Stromal cell of bone marrow (primary cell): ENCODE measurements at regions not wholly inside any gene's neighbourhood (a gene's known extent, or its start where the extent isn't known, plus 50 kb on each side); places are given as distances from the start of the nearest gene placed in this dataset.
"Not testable (repeated sequence)": the region's sequence is repeated elsewhere in the genome, so short reads cannot be mapped to it uniquely, and the experiment has no call there.

Source experiments
- DNase-seq: peaks from one replicate; pipeline ENCODE4 v3.0.0-alpha.2; 2012; ENCODE audit warnings: low read depth

DNA sequence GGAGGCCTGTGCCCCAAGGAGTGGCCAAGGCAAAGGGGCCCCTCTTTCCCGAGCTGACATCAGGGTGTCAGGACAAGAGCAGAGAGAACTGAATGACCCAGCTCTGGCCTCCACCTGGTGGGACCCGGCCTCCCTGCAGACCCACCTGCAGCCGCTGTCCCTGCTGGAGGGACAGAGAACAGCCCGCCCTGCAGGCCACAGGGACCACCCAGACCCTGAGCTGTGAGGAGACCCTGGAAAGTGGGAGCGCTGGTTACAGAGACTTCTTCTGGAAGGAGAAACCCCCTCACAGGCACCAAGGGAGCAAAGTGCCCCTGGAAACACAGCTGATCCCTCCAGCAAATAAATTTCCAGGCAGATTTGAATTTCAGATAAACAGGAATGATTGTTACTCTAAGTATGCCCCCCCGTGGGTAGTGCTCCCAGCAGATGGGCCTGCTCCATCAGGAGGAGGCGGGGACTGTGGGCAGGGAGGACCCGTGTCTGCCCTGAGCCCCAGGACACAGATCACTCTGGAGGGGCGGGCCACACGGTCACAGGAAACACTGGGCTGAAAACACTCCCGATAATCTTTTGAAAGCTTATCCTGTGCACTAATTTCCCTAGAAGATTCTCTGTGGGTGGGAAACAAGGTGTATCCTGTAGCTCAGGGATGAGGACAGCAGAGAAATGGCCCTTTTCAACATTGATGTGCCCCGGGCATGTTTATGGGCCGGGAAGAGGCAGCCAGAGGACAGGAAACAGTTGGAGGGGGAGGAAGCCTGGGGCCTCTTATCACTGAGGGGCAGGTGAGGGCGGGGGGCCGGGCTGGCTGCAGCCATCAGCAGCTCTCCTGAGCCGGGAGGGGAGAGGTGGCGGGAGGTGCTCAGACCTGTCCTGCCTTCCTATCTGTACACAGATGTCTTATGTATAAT, 276.0 kb downstream of the ADGRD1 start:
- DNase-seq: no peak

DNA sequence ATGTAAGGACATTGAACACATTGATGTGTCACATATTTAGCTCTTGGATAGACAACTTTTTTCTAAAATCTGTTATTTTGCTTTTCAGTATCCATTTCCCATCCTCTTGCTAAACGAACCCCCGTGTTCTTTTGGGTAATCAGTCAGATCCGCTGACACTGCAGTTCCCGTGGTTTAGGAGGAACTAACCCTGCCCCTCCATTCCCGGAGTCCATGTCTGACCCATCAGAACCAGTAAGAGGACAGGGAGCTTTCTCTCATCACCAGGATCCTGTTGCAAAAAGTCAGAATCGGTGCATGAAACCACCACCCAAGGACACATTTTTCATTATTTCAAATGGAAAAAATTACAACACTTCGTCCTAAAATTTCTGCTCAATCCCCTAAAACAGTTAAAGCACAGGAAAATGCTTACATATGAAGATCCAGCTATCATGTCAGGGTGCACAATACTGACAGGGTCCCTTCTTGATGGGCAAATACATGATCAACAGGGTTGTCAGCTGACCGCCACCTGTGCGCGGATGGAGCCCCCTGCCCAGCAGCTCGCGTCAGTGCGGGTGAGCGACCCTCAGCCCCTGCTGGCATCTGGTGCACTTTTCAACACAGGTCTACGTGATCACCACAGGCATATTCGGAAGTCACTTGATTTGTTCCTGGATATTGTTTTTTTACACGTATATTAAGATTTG, 276.8 kb downstream of the ADGRD1 start:
- no peak for DNase-seq

DNA sequence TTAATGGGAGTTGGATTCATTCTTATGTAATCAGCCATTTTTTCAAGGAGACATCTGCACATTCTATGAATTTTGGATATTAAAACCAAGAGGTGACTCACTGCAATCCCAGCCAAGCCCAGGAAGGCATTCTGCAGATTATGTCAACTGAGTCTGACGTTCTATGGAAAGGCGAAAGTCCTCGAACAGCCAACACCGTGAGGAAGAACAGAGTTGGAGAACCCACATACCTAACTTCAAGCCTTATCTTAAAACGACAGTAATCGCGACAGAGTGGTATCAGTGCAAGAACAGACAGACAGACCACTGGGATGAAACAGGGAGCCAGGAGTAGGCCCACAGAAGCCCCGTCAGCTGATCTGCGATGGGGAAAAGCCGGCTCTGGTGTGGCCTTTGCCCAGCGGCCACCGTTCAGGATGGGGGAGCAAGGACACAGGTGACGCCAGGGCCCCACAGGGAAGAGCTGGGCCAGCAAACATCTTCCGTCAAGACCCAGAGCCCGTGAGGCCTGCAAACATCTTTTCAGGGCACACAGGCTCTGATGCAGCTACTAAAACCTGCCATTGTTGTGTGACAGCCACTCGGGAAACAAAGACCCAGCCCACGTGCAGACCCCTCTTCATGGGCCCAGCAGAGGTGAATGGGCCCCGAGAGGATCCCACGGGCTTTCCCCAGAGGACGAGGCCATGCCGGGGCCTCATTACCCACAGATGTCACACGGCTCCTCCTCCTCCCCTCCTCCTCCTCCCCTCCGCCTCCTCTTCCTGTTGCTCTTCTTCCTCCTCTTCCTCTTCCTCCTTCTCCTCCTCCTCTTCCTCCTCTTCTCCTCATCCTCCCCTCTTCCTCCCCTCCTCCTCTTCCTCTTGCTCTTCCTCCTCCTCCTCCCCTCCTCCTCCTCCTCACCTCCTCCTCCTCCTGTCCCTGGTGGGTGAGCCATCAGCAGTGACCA, 277.6 kb downstream of the ADGRD1 start:
- no peak for DNase-seq

DNA sequence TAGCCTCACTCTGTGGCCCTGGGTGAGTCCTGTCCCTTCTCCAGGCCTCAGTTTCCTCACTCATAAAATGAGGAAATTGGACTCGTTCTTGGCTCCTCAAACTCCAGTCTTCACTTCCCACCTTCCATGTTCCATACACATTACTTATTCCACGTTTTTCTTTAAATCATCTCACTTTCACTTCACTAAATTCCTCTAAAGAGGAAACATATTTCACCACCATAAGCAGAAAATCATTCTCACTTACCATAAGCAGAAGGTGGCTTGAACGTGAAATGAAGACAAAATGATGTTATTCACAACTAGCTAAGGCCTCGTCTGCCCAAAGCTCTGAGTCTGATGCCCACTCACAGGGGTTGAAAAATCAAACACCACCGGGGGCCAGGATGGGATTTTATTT, 278.3 kb downstream of the ADGRD1 start:
- DNase-seq: no peak

DNA sequence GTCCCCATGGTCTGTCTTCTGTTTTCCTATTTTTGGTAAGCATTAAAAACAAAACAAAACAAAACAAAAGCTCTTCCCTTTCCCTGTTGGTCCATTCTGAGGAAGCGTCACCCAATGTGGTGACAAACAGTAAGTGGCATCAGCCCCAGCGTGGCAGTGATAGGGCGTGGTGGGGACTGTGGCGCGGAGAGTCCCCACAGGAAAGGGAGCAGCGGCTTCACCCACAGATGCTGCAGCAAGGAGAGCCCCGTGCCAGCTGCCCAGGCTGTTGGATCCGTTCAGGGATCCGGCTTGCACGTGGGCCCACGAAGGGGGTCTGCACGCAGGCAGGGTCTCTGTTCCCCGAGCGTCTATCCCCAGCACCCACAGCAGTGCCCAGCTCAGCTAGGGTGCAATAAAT, 279.2 kb downstream of the ADGRD1 start:
- DNase-seq: not testable (repeated sequence)

DNA sequence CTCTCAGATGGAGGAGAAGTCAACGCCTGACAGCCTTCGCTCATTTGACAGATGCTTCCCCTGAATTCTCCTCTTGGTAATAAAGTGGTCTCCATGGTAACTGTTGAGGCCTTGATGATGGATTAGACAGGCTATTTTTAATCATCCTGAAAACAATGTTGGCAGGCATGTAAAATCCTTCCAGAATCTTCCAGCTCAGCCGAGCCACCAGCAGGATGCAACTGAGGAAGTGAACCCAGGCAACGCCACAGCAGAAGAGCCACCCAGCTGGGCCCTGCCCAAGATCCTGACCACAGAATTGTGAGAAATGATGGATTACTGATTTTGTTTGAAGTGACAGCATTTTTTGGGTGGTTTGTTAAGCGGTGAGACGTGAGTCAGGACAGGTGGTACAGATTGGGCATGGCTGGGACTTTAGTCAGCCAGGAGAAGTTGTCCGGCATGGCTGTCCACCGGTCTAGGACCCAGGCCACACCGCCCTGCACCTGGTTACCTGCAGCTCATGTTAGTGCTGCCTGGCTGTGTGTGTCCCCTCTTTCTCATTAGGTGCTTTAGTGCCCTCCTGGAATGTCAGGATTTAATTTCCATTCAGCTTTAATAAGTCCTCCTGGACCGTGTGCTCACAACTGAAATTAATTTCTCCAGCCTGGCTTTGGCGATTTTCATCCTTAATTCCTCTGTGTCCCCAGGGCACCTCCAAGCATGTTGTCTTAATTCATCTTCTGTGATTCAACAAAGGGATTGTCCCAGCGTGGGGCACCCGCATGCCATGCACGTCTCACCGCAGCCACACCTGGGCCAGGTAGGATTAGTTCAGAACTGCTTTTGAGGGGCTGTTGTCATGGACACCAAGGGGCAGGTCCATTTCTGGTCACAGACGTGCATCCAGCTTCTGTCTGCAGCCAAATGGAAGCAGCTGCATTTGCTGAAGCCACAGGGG, 280.4 kb downstream of the ADGRD1 start:
- not testable (repeated sequence) for DNase-seq

DNA sequence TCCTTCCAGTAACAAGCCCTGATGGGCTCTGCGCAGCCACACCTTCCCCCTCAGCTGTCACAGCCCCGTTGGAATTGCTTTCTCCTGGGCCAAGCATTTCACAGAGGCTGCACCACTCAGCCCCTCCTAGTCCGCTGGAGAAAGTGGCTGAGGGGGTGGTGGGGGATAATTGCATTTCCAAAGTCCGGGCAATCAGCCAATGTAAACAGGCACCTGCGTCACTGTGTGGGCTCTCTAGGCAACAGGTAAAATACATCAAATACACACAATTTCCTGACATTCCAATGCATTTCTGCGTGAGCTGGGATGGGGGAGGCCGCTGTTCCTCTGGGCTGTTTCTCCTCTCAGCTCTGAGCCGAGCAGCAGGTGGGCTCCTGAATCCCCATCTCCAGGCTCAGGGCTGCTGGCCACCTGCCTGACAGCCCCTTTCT, 281.1 kb downstream of the ADGRD1 start:
- DNase-seq: not testable (repeated sequence)

DNA sequence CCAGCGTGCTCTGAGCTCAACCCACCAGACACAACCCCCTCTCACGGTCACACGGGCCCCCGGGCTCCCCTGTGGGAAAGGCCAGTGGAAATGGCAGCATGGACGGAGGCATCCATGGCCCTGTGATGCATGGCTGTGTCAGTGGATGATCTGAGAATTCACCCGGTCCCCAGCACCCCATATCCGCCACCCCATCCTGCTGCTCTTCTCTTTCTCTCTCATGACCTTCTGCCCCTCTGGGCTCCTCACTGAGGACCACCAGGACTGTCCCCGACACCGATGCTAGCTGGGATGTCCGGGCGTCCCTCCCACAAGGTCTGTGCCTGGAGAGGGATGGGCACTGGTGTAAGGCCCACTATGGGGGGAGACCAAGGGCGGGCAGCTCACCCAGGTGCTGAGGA, 282.2 kb downstream of the ADGRD1 start:
- no peak for DNase-seq

DNA sequence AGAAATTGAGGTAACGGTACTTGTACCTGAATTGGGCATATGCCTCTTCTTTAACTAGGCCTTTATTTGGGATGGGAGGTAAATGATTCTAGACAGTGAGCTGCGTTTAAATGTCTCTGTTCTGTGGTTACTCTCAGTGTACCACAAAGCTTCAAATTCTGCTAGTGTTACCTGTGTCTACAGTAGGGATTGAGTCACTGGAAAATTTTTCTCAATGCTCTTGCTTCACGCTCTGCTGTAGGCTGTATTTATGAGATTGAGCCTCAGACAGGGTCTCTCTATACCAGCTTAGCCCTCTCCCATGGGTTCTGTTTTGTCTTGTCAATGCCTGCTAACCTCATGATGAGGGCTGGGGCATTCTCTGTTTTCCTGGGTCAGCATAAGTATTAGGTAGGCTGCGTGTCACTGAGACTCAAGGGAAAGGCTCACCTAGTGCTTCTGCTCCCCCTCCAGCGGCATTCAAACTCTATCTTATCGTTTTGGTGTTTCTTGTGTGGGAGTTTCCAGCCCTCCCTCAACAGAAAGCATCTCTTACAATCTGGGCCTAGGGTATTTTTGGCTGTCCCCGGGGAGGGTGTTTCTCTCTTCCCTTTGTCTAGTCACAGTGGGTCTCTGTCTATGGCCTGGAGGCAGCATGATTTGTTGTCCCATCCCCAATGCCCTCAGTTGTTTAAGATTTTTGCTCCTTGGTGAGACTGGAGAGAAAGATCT, 285.8 kb downstream of the ADGRD1 start:
- DNase-seq: no peak

DNA sequence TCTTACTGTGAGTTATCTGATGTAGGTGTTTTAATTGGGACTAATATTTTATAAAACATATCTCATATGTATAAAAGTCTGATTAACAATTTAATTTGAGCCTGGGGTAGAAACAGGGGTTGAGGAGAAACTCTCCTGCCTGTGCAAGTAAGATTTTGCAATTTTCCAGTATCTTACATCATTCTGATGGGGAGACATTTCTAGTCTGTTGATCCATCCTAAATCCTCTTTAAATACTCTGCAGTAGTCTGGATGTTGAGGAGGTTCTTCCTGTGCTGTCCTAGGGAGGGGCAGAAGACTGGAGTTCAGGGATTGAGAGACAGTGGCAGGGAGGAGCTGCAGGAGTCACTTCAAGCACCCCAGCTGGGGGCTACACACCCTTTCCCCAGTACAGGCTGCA, 287.8 kb downstream of the ADGRD1 start:
- DNase-seq: no peak

DNA sequence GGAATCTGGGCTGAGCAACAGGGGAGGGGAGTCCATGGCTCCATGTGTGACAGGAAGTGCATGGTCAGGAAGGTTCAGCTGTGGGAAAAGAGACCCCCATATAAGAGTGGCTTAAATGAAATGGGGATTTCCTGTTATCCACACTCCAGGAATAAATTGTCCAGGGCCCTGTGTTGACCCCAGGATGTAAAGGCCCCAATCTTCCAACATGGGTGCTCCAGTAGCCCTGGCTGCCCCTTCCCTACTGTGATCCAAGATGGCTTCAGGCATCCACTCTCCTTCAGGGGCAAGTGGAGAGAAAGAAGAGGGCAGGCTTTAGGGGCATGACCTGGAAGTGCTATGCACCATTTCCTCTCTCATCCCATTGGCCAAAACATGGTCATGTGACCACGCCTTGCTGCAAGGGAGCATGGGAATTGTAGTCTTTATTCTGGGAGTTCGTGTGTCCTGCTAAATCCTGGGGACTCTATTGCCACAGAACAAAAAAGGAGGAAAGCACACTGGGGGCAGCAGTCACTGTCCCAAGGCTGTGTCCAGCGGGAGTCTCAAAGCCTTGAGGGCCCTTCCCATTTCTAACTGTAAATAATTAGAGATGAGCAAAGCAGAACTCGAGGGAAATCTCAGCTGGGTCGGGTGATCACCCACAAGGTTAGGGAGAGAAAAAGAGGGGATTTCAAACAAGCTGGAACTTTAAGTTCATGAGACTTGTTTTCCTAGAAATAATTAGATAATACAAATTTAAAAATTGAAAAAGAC, 289.2 kb downstream of the ADGRD1 start:
- no peak for DNase-seq

DNA sequence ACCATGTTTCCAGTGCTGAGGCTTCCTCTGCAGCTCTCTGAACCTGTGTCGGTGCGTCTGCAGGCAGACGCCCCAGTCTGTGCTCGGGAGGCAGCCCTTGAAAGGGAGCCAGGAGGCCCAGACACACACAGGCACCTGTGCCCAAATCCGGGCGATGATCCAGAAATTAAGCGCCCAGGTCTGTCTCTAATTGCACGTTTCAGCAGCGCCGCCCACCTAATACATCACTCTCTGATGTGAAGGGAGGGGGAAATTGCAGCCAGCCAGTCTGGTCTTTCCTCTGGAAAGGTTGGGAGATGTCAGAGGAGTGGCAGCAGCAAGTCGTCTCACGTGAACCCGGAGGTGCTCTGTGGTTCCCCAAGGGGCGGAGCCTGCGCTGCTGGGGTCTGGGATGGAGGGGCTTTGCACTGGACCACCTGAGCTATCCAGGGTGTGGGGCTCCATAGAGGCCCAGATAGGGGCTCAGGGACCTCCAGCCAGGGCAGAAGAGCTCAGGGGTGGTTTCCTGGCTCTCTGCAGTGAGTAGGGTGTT, 290.5 kb downstream of the ADGRD1 start:
- not testable (repeated sequence) for DNase-seq

DNA sequence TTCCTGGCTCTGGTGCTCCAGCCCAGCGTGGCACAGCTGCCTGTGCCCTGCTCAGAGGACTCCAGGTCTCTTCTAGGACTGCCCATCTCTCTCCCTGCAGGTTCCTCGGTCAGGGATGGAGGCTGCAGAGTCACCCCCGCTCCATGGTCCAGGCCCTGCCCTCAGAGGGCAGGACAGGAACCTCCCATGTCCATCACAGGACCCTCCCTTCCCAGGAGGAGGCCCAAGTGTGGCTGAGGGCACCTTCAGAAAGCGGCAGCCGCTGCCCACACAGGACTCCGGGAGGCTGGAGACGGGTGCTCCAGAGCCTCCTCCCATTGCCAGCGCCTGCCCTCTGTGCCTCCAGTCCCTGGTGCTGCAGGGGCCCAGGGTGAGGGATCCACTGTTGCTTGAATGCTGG, 291.5 kb downstream of the ADGRD1 start:
- DNase-seq: not testable (repeated sequence)

DNA sequence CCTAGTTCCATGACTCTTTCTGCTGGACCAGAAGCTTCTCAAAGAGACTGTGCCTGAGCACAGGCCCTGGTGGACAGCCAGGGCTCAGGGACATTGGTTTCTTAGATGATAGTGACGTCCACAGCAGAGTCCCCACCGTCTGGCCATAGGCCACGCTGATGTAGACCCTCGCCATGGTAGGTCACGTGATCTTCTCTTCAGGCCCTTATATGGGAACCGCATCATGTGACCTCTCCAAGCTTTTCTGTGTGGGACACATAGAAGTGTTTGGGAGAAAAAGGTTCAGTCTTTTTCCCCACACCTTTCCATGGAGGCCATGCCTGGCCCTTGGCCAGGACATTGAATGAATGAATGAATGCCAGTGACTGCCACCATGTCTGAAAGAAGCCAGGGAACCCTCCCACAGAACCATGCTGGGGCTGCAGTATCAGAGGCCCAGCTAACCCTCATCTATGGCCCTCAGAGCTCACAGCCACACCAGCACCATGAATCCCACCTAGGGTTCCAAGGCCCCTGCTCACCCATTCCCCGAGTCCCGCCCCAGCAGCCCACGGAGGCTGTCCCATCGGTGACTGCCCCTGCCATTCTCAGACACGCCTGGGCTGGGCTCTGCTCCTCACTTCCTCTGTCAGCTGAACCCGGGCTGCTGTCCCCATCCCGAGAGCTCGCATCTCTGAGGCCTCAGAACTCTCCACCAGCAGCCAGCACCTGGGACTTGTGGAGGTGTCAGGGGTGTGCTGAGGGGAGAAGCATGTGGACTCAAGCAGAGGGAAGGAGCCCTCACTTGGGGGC, 292.1 kb downstream of the ADGRD1 start:
- DNase-seq: no peak

DNA sequence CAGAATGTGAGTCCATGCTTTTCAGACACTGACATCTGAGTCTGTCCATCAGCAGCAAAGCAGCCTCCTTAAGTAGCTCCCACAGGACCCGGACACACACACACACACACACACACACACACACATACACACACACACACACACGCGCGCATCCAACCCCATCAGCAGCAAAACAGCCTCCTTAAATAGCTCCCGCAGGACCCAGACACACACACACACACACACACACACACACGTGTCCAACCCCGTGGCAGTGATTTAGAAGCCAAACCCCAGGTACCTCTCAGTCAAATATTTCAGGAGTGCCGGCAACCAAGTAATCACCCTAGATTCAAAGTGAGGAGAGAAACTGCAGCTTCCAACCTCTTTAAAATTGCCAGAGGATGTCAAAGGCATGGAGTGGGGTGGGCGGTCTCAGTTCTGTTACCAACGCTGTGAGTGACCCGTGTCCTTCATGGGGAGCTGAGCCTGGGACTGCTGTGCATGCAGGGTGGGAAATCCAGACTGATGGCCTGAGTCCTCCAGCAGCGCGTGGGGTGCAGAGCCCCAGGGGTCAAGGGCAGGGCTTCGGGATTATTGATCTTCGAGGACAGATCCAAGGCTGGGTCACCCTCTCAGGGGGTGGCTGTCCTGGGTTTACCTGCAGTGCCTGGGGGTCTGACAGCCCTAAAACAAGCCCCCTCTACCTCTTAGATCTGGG, 293.5 kb downstream of the ADGRD1 start:
- not testable (repeated sequence) for DNase-seq

DNA sequence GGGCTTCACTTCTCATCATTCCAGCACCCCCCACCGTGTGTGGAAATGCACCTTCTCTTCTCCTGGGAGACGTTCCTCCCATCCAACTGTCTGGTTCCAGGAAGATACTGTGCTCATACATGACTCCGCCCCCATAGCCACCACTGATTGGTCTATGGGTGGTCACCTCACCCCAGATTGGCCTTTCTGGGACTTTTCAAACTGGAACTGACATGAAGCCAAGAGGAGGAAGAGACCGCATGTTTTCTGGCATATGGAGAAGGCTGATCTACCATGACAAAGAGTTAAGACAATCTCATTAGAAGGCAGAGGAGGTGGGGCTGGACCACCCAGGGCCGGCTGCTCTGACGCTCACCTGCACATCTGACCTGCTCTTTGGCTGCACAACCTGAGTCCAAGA, 294.2 kb downstream of the ADGRD1 start:
- DNase-seq: not testable (repeated sequence)

DNA sequence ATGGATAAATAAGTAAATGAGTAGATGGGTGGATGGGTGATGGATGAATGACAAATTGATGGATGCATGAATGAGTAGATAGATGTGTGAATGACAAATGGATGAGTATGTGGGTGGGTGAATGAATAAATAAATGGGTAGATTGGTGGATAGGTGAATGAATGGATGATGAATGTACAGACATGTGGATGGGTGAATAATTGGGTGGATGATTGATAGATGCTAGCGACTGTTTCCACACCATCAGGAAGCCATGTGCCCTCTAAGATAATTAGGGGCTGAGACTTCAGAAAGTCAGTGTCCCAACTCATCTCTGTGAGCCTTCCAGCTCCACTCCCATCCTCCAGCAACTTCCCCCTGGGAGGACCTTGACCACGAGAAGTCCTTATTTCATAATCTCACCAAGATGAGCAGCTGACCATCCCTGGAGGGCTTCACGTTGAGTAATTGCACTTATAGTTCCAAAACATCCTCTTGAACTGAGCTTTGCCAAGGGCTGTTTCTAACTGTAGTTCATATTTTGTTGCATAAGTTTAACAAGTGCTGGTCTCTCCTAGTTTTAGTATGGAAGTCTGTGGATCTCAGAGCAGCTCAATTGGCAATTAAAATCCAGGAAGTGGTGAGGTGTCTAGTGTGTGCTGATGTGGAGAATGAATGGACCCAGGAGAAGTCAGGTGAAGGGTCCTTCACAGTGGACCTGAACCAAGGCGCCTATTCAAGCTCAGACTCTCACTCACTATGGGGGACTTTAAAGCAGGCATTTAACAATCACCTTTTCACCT, 295.7 kb downstream of the ADGRD1 start:
- DNase-seq: no peak
